ENCODE measurements at regions not wholly inside any gene's neighbourhood (a gene's known extent, or its start where the extent isn't known, plus 50 kb on each side); places are given as distances from the start of the nearest gene placed in this dataset.

DNA sequence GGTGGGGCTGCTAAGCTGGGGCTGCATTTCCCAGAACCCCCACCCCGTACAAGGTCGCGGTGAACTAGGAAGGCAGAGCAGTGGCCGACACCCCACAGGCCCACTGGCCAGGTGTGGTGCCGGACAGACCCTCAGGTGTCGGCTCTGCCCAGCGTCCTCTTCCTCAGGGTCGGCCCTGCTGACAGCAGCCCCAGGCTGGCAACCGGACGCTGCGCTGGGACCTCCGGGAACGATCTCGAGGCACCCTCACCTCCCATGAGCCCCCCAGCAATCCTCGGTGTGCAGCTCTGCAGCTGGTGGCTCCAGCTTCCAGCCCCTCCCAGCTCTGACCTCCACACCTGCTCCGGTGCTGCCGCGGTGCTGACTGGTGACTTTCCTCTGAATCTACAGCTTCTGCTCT is 142.9 kb upstream of the SPACA7 start:
- Histone ChIP-seq H3K4me3 (ENCODE audit: extremely low read depth in 1 of 4, insufficient read depth in 2 of 4, low read depth in 3 of 4, low read length in 4 of 4) (no peak overlapping the region), H4K8ac (ENCODE audit: extremely low read depth, insufficient read depth, low read length) (no peak overlapping the region), H3K79me1 (ENCODE audit: low read depth, low read length) (no peaks in the 10 kb centered on the region), H3K18ac (ENCODE audit: extremely low read depth, low read length) (no peak overlapping the region), H3K79me2 (ENCODE audit: control insufficient read depth in 1 of 2, insufficient read depth in 2 of 2, low read length in 2 of 2) (no peaks in the 10 kb centered on the region), H3K4me1 (replicated peaks in 1 of 4; ENCODE audit: control insufficient read depth in 3 of 4, insufficient read depth in 4 of 4, low read length in 3 of 4) (no peaks in the 10 kb centered on the region), H3K56ac (replicated peaks; ENCODE audit: insufficient read length, low read depth, low read length) (no peak overlapping the region), H3K4ac (replicated peaks; ENCODE audit: insufficient read length, low read depth, low read length) (no peak overlapping the region), H3K9ac (replicated peaks in 1 of 4; ENCODE audit: extremely low read depth in 1 of 4, low read depth in 3 of 4, low read length in 3 of 4) (no peak overlapping the region), H4K91ac (replicated peaks; ENCODE audit: insufficient read length, low read length) (no peak overlapping the region), H3K27ac (ENCODE audit: low read depth, low read length) (no peak overlapping the region), H3K36me3 (ENCODE audit: control insufficient read depth in 2 of 4, insufficient read depth in 4 of 4, low read length in 3 of 4) (no peaks in the 10 kb centered on the region), H2BK120ac (replicated peaks; ENCODE audit: low read depth, low read length) (no peak overlapping the region), H3K23ac (ENCODE audit: insufficient read length) (no peak overlapping the region), H2BK5ac (ENCODE audit: low read depth, low read length) (no peak overlapping the region), H2AFZ (ENCODE audit: low read length) (no peak overlapping the region), H3K4me2 (ENCODE audit: insufficient read depth in 1 of 2, low read depth in 2 of 2, low read length in 2 of 2) (no peak overlapping the region), H4K5ac (ENCODE audit: insufficient read length, low read depth, low read length) (no peak overlapping the region), H3K27me3 (replicated peaks in 1 of 4; ENCODE audit: control insufficient read depth in 3 of 4, extremely low read depth in 1 of 4, insufficient read depth in 3 of 4, low read length in 3 of 4) (peaks cover 0 to 5% (median 0%) of the 10 kb centered on the region in 4 experiments; a peak in 1 of 7 replicates), H3K23me2 (ENCODE audit: low read depth, low read length) (no peaks in the 10 kb centered on the region), H2AK5ac (ENCODE audit: low read depth, low read length) (no peak overlapping the region), H3K9me3 (ENCODE audit: insufficient read depth in 2 of 2, low read depth in 1 of 2, low read length in 1 of 2) (peaks cover 3 to 8% of the 10 kb centered on the region in 2 experiments; a peak in 2 of 4 replicates), H2BK20ac (ENCODE audit: low read length) (no peak overlapping the region), H2BK15ac (ENCODE audit: low read length) (no peak overlapping the region), H2BK12ac (ENCODE audit: low read depth, low read length) (no peak overlapping the region), H3K14ac (ENCODE audit: insufficient read length) (no peak overlapping the region), H4K20me1 (replicated peaks in 1 of 2; ENCODE audit: control insufficient read depth in 1 of 2, insufficient read depth in 2 of 2, low read length in 2 of 2) (no peaks in the 10 kb centered on the region)
- DNase-seq (ENCODE audit: low read depth in 1 of 2, low spot score in 2 of 2) (no peak), FAIRE-seq (no peak)
- WGBS, 2 experiments (ENCODE audit: extremely low coverage in 1 of 2, insufficient coverage in 1 of 2, insufficient read length in 1 of 2, insufficient replicate concordance in 2 of 2, low coverage in 1 of 2, low lambda C conversion rate in 2 of 2, missing lambda C conversion rate in 1 of 2) = 88% methylated on average over 18 of the region's 18 CpGs; no CpG with 5 or more reads in 1 of the 2 experiments
- ChIA-PET POLR2A (ENCODE audit: partially characterized antibody) (no interaction called here), CTCF (ENCODE audit: partially characterized antibody) (interaction anchor here (1.5 kb wide), 1 partner anchor 211 kb away, joined by 6 read pairs; no protein-coding TSS in a partner anchor)
- TF ChIP-seq CTBP2 (IDR thresholded peaks at IDR 0.05; ENCODE audit: borderline replicate concordance, insufficient read depth, insufficient read length, low read length) (no peak), RNF2 (IDR thresholded peaks at IDR 0.05; ENCODE audit: borderline replicate concordance, low read depth, low read length, missing control alignments, poor library complexity, severe bottlenecking) (no peak), JUN (IDR thresholded peaks at IDR 0.05; ENCODE audit: low read depth, low read length) (no peak), EGR1 (IDR thresholded peaks at IDR 0.05; ENCODE audit: borderline replicate concordance, low read depth, low read length) (no peak), TEAD4 (IDR thresholded peaks at IDR 0.05; ENCODE audit: low read depth, low read length) (no peak), POU5F1 (IDR thresholded peaks at IDR 0.05; ENCODE audit: low read depth, low read length) (no peak), BACH1 (IDR thresholded peaks at IDR 0.05; ENCODE audit: low read length) (no peak), RXRA (IDR thresholded peaks at IDR 0.05; ENCODE audit: insufficient read depth, low read depth, low read length) (no peak), SP2 (IDR thresholded peaks at IDR 0.05; ENCODE audit: low read length) (no peak), BCL11A (IDR thresholded peaks at IDR 0.05; ENCODE audit: low read depth in 2 of 2, low read length in 2 of 2) (no peak), EZH2 (IDR thresholded peaks at IDR 0.05; ENCODE audit: low read depth, low read length, severe bottlenecking) (no peak), KDM5A (IDR thresholded peaks at IDR 0.05; ENCODE audit: low read length) (no peak), CHD1 (IDR thresholded peaks at IDR 0.05; ENCODE audit: low read depth, low read length) (no peak), GABPA (IDR thresholded peaks at IDR 0.05; ENCODE audit: borderline replicate concordance, insufficient read depth, low read length) (no peak), TBP (IDR thresholded peaks at IDR 0.05; ENCODE audit: low read depth, low read length) (no peak), POLR2AphosphoS5 (IDR thresholded peaks at IDR 0.05; ENCODE audit: low read depth, low read length) (no peak)
